HG03103 (cell line): ENCODE measurements at regions not wholly inside any gene's neighbourhood (a gene's known extent, or its start where the extent isn't known, plus 50 kb on each side); places are given as distances from the start of the nearest gene placed in this dataset.

Experiments
- ATAC-seq: cut with Tn5 transposase; IDR thresholded peaks from one replicate; pipeline ENCODE4 v1.9.1; 2021; ENCODE audit warnings: low read depth; ENCODE audit not compliant: unreplicated experiment

- ATAC-seq: no peak
Observed at GRCh38 chr2:12960671-12961070, 243.9 kb downstream of the TRIB2 start.

GRCh38 chr2:12964904-12965539, 248.3 kb downstream of the TRIB2 start:
- ATAC-seq: no peak

GRCh38 chr2:12965540-12966269, 249.0 kb downstream of the TRIB2 start:
- no peak for ATAC-seq

GRCh38 chr2:12967804-12968203, 251.1 kb downstream of the TRIB2 start:
- no peak for ATAC-seq

GRCh38 chr2:12968399-12968798, 251.7 kb downstream of the TRIB2 start:
- no peak for ATAC-seq

GRCh38 chr2:12970861-12971260, 254.1 kb downstream of the TRIB2 start:
- ATAC-seq: no peak

- no peak for ATAC-seq
Observed at GRCh38 chr2:12971581-12972365, 255.0 kb downstream of the TRIB2 start.

GRCh38 chr2:12978066-12978835, 261.5 kb downstream of the TRIB2 start:
- no peak for ATAC-seq

GRCh38 chr2:12979066-12979465, 262.3 kb downstream of the TRIB2 start:
- ATAC-seq: no peak

- no peak for ATAC-seq
Observed at GRCh38 chr2:12980817-12981216, 264.1 kb downstream of the TRIB2 start.

- ATAC-seq: no peak
Observed at GRCh38 chr2:12982149-12982584, 265.4 kb downstream of the TRIB2 start.

- ATAC-seq: no peak
Observed at GRCh38 chr2:12987246-12987645, 270.5 kb downstream of the TRIB2 start.

- no peak for ATAC-seq
Observed at GRCh38 chr2:12988279-12988678, 271.5 kb downstream of the TRIB2 start.

- no peak for ATAC-seq
Observed at GRCh38 chr2:12990523-12990922, 273.8 kb downstream of the TRIB2 start.

GRCh38 chr2:12998685-12999084, 281.9 kb downstream of the TRIB2 start:
- no peak for ATAC-seq

- ATAC-seq: no peak
Observed at GRCh38 chr2:13000664-13001363, 284.1 kb downstream of the TRIB2 start.

GRCh38 chr2:13001408-13001807, 284.7 kb downstream of the TRIB2 start:
- ATAC-seq: no peak

GRCh38 chr2:13002536-13003331, 286.0 kb downstream of the TRIB2 start:
- no peak for ATAC-seq

- ATAC-seq: no peak
Observed at GRCh38 chr2:13003500-13003899, 286.8 kb downstream of the TRIB2 start.
